Activated T-helper 1 cell treated with anti-CD3 and anti-CD28 coated beads, Interleukin-12 subunit alpha, Interleukin-12 subunit beta, Interleukin-2, Interleukin-4 antibody, amounts not matched to agents 30 ng/mL and 10 ng/mL and 1 ng/mL, durations not matched to agents 14 hours and 24 hours and 36 hours (primary cell): ENCODE measurements at regions not wholly inside any gene's neighbourhood (a gene's known extent, or its start where the extent isn't known, plus 50 kb on each side); places are given as distances from the start of the nearest gene placed in this dataset.

Experiments used
- DNase-seq: peaks from one replicate; pipeline ENCODE4 v3.0.0; 2021; ENCODE audit warnings: low spot score
- H3K27ac Mint-ChIP-seq: one replicate; pipeline ENCODE4 v1.8.0; 2021; ENCODE audit warnings: mild to moderate bottlenecking, mixed read lengths
- H3K27me3 Mint-ChIP-seq: one replicate; pipeline ENCODE4 v1.8.0; 2022; ENCODE audit warnings: mild to moderate bottlenecking, moderate library complexity, mixed read lengths; ENCODE audit not compliant: insufficient read depth
- H3K36me3 Mint-ChIP-seq: one replicate; pipeline ENCODE4 v1.8.0; 2021; ENCODE audit warnings: low read depth, mixed read lengths
- H3K4me1 Mint-ChIP-seq: one replicate; pipeline ENCODE4 v1.8.0; 2021; ENCODE audit warnings: low read depth, mixed read lengths
- H3K4me3 Mint-ChIP-seq: one replicate; pipeline ENCODE4 v1.8.0; 2021; ENCODE audit warnings: mild to moderate bottlenecking, moderate library complexity, mixed read lengths
- H3K9me3 Mint-ChIP-seq: one replicate; pipeline ENCODE4 v1.8.0; 2021; ENCODE audit warnings: mixed read lengths
- intact Hi-C: fragments of 100-400 bp; cut with micrococcal nuclease; formaldehyde crosslinking; loops from one replicate; pipeline ENCODE4 v1.15.1; 2024

DNA sequence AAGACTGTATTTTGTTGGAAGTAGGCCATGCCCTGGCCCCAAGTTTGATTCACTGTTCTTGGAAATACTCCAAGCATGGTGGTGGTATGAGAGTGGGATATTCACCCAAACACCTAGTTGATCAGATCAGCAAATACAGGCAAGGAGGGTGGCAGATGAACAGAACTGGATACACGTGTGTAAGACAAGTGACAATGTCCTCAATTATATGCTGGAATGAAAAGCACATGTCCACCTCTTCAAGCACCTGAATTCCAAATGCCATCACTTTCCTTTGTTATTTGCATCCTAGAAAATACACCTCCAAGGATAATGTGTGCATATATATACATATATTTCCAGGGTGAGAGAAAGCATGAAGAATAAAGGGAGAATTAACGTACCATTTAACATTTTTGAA is 131.8 kb upstream of the ZEB1 start:
- Mint-ChIP-seq H3K27ac (no peak overlapping the region), H3K27me3 (no peaks in the 10 kb centered on the region), H3K36me3 (no peaks in the 10 kb centered on the region), H3K4me3 (no peak overlapping the region), H3K4me1 (no peaks in the 10 kb centered on the region), H3K9me3 (no peaks in the 10 kb centered on the region)
- no peak for DNase-seq
- intact Hi-C loops: no loop called here

DNA sequence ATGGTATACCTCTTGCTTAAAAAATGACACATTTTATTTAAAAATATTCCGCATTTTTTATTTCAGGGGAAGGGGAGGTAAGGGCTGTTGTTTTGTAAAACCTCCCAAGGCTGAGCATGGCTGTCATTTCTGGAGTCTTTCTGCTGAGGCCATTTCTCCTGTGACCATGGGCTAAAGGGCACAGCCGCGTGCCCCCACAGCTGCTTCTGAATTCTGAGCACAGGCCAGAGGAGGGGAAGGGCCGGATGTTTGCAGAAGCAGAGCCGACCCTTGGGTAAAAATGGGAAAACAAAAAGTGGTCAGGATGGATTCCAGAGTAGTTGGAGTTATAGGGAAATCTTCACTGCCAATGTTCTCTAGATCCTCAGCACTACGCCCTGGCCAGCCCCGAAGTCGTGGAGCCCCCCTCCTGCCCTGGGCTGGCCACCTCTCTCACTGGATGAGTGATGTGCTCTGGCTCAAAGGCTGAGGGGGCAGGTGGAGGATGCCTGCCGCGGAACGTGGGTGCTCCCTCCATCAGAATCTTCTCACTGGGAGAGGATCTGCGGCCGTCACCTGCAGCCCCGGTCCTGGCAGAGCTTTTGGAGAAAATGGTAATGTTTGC is 131.3 kb upstream of the ZEB1 start:
- Mint-ChIP-seq H3K27me3 (no peaks in the 10 kb centered on the region), H3K4me1 (no peaks in the 10 kb centered on the region), H3K36me3 (no peaks in the 10 kb centered on the region), H3K27ac (no peak overlapping the region), H3K9me3 (no peaks in the 10 kb centered on the region), H3K4me3 (no peak overlapping the region)
- intact Hi-C loops: no loop called here
- no peak for DNase-seq

DNA sequence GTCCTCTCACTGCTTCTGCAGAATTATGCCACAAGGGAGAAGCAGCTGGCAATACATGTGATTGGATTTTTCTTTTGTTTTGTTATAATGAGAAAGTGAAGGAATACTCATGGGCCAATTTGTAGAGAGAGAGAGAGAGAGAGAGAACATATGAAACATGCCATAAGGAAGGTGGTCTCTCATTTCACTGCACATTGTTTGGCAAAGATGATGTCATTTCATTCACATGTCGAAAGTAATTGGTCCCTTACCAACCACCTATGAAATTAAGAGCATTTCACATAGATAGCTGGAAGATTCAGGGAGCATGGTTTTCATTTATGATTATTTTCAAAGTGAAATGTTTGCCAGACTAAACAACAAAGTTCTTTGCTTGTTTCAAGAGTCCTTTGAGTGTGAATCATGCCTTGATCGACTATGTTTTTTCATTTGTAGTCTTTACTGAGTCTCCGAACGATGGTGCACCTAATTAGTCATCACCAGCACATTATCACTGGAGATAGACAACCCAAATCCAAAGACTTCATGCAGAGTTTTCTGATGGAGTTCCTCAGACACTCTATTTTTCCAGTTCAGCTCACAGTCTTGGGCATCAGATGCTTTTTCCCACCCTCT is 130.1 kb upstream of the ZEB1 start:
- H3K9me3 Mint-ChIP-seq: no peaks in the 10 kb centered on the region
- no peaks in the 10 kb centered on the region for H3K4me1 Mint-ChIP-seq
- intact Hi-C loops: no loop called here
- H3K27me3 Mint-ChIP-seq: no peaks in the 10 kb centered on the region
- H3K27ac Mint-ChIP-seq: no peak overlapping the region
- DNase-seq: no peak
- H3K4me3 Mint-ChIP-seq: no peak overlapping the region
- H3K36me3 Mint-ChIP-seq: no peaks in the 10 kb centered on the region

DNA sequence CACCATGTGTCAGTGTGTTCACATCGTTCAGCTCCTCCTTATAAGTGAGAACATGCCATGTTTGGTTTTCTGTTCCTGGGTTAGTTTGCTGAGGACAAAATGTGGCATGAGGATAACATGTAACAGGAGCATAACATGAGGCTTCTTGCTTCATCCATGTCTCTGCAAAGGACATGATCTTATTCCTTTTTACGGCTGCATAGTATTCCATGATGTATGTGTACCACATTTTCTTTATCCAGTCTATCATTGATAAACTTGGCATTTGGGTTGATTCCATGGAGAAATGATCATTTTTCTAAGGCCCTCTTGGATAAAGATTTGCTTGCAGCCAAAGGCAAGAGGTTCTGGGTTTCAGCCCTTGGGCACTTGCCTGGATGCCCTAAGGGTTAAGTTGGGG is 128.5 kb upstream of the ZEB1 start:
- Mint-ChIP-seq H3K36me3 (no peaks in the 10 kb centered on the region), H3K4me3 (no peak overlapping the region), H3K27ac (no peak overlapping the region), H3K9me3 (no peaks in the 10 kb centered on the region), H3K4me1 (no peaks in the 10 kb centered on the region), H3K27me3 (no peaks in the 10 kb centered on the region)
- DNase-seq: no peak
- intact Hi-C loops: no loop called here

GRCh38 chr10:31192475-31192874 is 126.5 kb upstream of the ZEB1 start:
- intact Hi-C loops: no loop called here
- H3K9me3 Mint-ChIP-seq: no peaks in the 10 kb centered on the region
- H3K36me3 Mint-ChIP-seq: no peaks in the 10 kb centered on the region
- H3K4me3 Mint-ChIP-seq: no peak overlapping the region
- H3K27ac Mint-ChIP-seq: no peak overlapping the region
- H3K4me1 Mint-ChIP-seq: no peaks in the 10 kb centered on the region
- no peak for DNase-seq
- no peaks in the 10 kb centered on the region for H3K27me3 Mint-ChIP-seq

DNA sequence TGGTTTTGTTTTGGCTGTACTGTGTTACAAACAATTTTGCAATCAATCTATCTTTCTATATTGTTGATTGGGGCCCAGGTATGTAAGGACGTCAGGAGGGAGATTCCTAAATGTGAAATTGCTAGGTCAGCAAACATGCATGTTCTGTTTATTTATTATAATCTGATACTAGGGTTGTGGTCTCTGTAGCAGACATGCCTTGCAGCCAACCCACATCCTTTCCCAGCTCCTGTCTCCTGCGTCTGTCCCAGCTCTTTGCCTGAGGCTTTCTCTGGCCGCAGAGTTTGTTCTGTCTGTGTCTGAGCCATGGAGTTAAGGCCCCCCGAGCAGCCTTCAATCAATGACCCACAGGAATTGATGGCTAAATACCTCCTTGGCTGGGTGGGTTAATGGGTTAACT is 124.0 kb upstream of the ZEB1 start:
- no peak for DNase-seq
- Mint-ChIP-seq H3K27me3 (no peaks in the 10 kb centered on the region), H3K27ac (no peak overlapping the region), H3K4me3 (no peak overlapping the region), H3K9me3 (no peaks in the 10 kb centered on the region), H3K36me3 (no peaks in the 10 kb centered on the region), H3K4me1 (no peaks in the 10 kb centered on the region)
- intact Hi-C loops: no loop called here

DNA sequence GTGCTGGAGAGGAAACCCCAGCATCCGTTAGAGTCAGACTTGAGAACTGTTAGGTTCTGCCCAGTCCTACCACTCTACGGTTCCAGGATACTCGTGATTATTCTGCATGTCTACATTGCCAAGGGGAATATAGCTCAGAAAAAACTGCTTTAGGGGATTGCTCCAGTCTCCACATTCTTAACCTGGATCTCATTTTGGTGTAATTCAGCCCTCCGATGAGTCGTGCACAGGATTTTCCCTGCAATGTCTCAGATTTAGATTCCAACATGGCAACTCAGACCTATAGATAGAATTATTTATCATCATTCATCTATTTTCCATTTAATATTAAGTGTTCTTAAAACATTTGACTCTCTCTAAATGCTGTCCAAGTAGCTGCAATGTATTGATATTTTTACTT is 121.1 kb upstream of the ZEB1 start:
- Mint-ChIP-seq H3K4me1 (no peaks in the 10 kb centered on the region), H3K36me3 (no peaks in the 10 kb centered on the region)

DNA sequence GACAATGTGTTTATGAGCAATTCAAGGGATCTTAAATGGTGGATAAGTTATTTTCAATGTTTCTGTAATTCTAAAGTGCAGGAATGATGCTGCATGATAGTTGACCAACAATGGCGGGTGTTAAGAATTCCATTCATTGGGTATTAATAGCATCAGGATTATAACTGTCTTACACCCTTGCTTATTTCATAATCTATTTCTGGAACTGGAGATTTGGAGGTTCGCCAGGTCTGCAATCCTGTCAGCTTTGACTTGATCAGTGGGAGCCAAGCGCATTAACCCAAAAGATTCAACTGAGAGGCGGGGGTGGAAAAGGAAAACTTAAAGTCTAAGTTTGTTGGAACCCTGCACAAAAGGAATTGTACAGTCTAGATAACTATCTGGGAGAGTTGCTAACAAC is 114.9 kb upstream of the ZEB1 start:
- Mint-ChIP-seq H3K4me1 (no peaks in the 10 kb centered on the region), H3K36me3 (no peaks in the 10 kb centered on the region), H3K9me3 (no peaks in the 10 kb centered on the region), H3K27ac (no peak overlapping the region), H3K4me3 (no peak overlapping the region), H3K27me3 (peaks cover 1% of the 10 kb centered on the region)
- intact Hi-C loops: no loop called here
- no peak for DNase-seq

More for the DNA sequence above, 121.1 kb upstream of the ZEB1 start:
- DNase-seq: no peak
- intact Hi-C loops: no loop called here
- H3K9me3 Mint-ChIP-seq: no peaks in the 10 kb centered on the region
- H3K27me3 Mint-ChIP-seq: no peaks in the 10 kb centered on the region
- no peak overlapping the region for H3K27ac Mint-ChIP-seq
- H3K4me3 Mint-ChIP-seq: no peak overlapping the region

DNA sequence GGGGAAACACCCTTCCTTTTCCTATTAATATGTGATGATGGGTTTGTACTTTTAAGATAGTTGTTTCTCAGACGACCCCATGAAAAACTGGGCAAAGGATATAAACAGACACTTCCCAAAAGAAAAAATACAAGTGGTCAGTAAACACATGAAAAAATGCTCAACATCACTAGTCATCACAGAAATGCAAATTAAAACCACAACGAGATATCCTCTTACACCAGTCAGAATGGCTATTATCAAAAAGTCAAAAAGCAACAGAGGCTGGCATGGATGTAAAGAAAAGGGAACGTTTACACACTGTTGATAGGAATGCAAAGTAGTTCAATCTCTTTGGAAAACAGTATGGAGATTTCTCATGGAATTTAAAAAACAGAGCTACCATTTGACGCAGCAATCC is 111.4 kb upstream of the ZEB1 start:
- Mint-ChIP-seq H3K4me1 (no peaks in the 10 kb centered on the region), H3K9me3 (no peaks in the 10 kb centered on the region), H3K36me3 (no peaks in the 10 kb centered on the region), H3K4me3 (no peak overlapping the region), H3K27ac (no peak overlapping the region), H3K27me3 (peaks cover 1% of the 10 kb centered on the region)
- intact Hi-C loops: no loop called here
- no peak for DNase-seq

GRCh38 chr10:31209478-31209877 is 109.5 kb upstream of the ZEB1 start:
- H3K9me3 Mint-ChIP-seq: no peaks in the 10 kb centered on the region
- DNase-seq: no peak
- intact Hi-C loops: no loop called here
- H3K27me3 Mint-ChIP-seq: peaks cover 1% of the 10 kb centered on the region
- no peak overlapping the region for H3K4me3 Mint-ChIP-seq
- H3K36me3 Mint-ChIP-seq: no peaks in the 10 kb centered on the region
- no peak overlapping the region for H3K27ac Mint-ChIP-seq
- no peaks in the 10 kb centered on the region for H3K4me1 Mint-ChIP-seq

DNA sequence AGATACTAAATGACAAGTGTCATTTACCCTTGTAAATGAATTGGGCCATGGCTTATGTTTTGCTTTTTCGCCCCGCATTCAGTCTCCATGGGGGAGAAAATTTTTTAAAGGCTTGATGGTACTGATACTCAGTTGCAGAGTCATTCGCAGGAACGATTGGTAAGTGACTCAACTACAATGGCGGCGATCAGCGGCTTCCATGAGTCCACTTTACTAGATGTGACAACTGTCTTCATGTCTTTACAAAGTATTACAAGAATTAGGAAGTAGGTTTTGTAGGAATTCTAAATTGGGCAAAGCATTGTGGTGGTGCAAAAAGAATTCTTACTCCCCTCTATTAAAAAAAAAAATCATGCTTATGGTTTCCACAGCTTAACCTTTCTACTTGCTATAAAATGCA is 108.8 kb upstream of the ZEB1 start:
- no peak overlapping the region for H3K4me3 Mint-ChIP-seq
- H3K36me3 Mint-ChIP-seq: peaks cover 2% of the 10 kb centered on the region
- intact Hi-C loops: no loop called here
- no peak overlapping the region for H3K27ac Mint-ChIP-seq
- DNase-seq: no peak
- no peaks in the 10 kb centered on the region for H3K9me3 Mint-ChIP-seq
- peaks cover 1% of the 10 kb centered on the region for H3K27me3 Mint-ChIP-seq
- H3K4me1 Mint-ChIP-seq: no peaks in the 10 kb centered on the region

- H3K9me3 Mint-ChIP-seq: no peaks in the 10 kb centered on the region
- no peaks in the 10 kb centered on the region for H3K27me3 Mint-ChIP-seq
- no peak overlapping the region for H3K27ac Mint-ChIP-seq
- no peak overlapping the region for H3K4me3 Mint-ChIP-seq
- intact Hi-C loops: no loop called here
- no peaks in the 10 kb centered on the region for H3K4me1 Mint-ChIP-seq
- no peak for DNase-seq
- peaks cover 2% of the 10 kb centered on the region for H3K36me3 Mint-ChIP-seq
Measured at GRCh38 chr10:31213959-31214358, 105.1 kb upstream of the ZEB1 start.

DNA sequence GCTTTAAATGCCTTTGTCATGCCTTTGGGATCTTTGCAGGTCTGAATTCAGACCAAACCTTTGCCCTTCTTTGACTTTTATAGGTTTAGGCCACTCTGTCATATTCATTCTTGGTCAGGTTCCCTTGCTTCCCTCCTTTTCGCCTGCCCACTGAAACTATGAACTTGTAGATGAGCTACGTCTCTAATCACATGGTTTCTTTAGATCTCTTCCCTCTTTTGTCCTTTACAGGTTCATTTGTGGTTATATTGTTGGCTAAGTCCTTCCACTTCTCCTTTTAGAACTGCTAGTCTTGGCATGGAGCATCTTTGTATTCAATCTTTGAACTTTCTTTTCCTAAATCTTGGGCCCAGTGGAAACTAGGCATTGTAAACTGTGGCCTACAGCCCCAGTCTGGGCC is 104.0 kb upstream of the ZEB1 start:
- Mint-ChIP-seq H3K4me3 (no peak overlapping the region), H3K36me3 (peaks cover 2% of the 10 kb centered on the region), H3K9me3 (no peaks in the 10 kb centered on the region), H3K27me3 (peaks cover 2% of the 10 kb centered on the region), H3K4me1 (no peaks in the 10 kb centered on the region), H3K27ac (no peak overlapping the region)
- intact Hi-C loops: no loop called here
- DNase-seq: no peak

DNA sequence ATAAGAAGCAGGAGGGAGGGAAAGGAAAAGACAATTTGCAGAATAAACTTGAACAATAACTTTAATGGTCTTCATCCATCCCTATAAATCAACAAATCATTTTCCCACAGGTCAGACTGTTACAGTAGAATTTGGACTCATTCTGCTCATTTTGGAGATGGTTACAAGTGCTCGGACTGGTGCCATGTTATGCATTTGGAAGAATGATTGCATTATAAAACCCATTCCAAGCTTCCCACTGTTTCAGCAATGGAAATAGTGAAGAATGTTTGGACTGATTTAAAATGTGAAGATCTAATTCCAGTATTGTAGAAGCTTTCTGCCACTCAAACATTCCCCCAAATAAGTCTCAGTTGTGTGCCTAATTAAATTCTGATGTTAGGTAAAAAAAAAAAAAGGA is 99.7 kb upstream of the ZEB1 start:
- Mint-ChIP-seq H3K36me3 (peaks cover 2% of the 10 kb centered on the region), H3K27me3 (peaks cover 10% of the 10 kb centered on the region), H3K4me3 (no peak overlapping the region), H3K27ac (no peak overlapping the region), H3K9me3 (no peaks in the 10 kb centered on the region), H3K4me1 (no peaks in the 10 kb centered on the region)
- intact Hi-C loops: no loop called here
- DNase-seq: no peak
